ENCODE measurements at regions not wholly inside any gene's neighbourhood (a gene's known extent, or its start where the extent isn't known, plus 50 kb on each side); places are given as distances from the start of the nearest gene placed in this dataset.

DNA sequence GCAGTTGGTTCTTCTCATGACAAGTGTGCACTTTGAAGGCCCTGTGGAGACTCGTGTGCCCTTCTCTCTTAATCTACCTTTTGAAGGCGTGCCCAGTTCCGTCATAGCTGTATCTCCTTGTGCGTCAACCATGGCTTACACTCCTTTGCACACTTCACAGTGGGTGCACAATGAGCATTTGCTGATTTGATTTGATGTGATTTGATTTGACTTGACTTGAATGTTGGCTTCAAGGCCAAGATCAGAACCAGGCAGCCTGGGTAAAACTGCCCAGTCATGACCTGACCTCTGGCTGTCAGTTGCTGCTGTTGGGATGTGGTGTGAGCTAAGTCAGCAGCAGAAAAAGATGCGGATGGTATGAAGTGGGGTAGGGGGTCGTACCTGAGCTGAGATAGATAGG lies 670.3 kb upstream of the HS6ST1 start:
- peaks cover 4% of the 10 kb centered on the region for H3K27me3 ChIP-seq (ENCODE audit: insufficient read depth, poor library complexity, severe bottlenecking)
- no peak overlapping the region for H3K27ac ChIP-seq (replicated peaks)
- no peak overlapping the region for H3K4me3 ChIP-seq (replicated peaks; ENCODE audit: insufficient read depth, low read length)
- TF ChIP-seq CTCF (IDR thresholded peaks at IDR 0.05; ENCODE audit: insufficient read depth, low read length): no peak
- DNase-seq (ENCODE audit: low read depth in 1 of 2, low spot score in 1 of 2): no peak

DNA sequence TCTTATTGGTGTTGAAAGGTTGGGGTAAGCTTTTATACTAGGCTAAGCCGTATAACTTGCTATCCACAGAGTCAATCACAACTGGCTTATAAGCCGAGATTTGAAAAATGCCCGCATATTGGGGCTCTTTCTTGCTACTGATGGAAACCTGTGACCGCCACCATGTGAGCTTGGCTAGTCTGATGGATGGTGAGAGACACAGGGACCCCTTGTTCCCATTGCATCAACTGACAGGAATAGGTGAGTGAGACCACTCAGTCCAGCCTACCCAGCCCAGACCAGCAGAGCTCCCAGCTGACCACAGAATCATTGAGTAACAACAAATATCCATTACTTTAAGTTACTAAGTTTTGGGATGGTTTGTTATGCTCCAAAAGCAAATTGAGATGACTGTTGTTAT lies 676.4 kb upstream of the HS6ST1 start:
- Histone ChIP-seq H3K27ac (replicated peaks) (no peak overlapping the region), H3K4me3 (replicated peaks; ENCODE audit: insufficient read depth, low read length) (no peak overlapping the region), H3K27me3 (ENCODE audit: insufficient read depth, poor library complexity, severe bottlenecking) (peaks cover 4% of the 10 kb centered on the region)
- TF ChIP-seq, protein P1, sequence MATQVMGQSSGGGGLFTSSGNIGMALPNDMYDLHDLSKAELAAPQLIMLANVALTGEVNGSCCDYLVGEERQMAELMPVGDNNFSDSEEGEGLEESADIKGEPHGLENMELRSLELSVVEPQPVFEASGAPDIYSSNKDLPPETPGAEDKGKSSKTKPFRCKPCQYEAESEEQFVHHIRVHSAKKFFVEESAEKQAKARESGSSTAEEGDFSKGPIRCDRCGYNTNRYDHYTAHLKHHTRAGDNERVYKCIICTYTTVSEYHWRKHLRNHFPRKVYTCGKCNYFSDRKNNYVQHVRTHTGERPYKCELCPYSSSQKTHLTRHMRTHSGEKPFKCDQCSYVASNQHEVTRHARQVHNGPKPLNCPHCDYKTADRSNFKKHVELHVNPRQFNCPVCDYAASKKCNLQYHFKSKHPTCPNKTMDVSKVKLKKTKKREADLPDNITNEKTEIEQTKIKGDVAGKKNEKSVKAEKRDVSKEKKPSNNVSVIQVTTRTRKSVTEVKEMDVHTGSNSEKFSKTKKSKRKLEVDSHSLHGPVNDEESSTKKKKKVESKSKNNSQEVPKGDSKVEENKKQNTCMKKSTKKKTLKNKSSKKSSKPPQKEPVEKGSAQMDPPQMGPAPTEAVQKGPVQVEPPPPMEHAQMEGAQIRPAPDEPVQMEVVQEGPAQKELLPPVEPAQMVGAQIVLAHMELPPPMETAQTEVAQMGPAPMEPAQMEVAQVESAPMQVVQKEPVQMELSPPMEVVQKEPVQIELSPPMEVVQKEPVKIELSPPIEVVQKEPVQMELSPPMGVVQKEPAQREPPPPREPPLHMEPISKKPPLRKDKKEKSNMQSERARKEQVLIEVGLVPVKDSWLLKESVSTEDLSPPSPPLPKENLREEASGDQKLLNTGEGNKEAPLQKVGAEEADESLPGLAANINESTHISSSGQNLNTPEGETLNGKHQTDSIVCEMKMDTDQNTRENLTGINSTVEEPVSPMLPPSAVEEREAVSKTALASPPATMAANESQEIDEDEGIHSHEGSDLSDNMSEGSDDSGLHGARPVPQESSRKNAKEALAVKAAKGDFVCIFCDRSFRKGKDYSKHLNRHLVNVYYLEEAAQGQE (IDR thresholded peaks at IDR 0.05; ENCODE audit: insufficient replicate concordance, low read depth): no peak
- no peak for TF ChIP-seq CTCF (IDR thresholded peaks at IDR 0.05; ENCODE audit: insufficient read depth, low read length)
- no peak for TF ChIP-seq SPI1 (IDR thresholded peaks at IDR 0.05; ENCODE audit: borderline replicate concordance, low read depth)
- TF ChIP-seq POLR2AphosphoS5 (IDR thresholded peaks at IDR 0.05; ENCODE audit: low read depth): no peak
- DNase-seq (ENCODE audit: low read depth in 1 of 2, low spot score in 1 of 2): no peak

DNA sequence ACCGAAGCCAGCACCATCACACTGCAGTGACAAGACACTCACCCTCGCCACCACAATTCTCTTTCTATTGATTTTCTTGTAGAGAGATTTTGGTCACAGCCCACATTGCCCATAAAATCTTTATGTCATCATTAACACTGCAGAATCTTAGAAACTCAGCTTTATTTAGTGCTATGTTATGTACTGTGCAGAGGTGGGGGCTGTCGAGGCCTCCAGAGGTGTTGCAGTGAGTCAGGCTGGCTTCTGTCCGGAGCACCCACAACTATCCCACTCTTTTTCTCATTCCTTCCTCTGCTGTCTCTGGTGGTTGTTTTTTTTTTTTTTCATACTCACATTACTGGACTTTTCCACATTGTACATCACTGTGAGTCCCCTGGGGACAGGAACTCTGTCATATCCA lies 677.4 kb upstream of the HS6ST1 start:
- Histone ChIP-seq H3K4me3 (replicated peaks; ENCODE audit: insufficient read depth, low read length) (no peak overlapping the region), H3K27me3 (ENCODE audit: insufficient read depth, poor library complexity, severe bottlenecking) (peaks cover under 1% of the 10 kb centered on the region), H3K27ac (replicated peaks) (no peak overlapping the region)
- DNase-seq (ENCODE audit: low read depth in 1 of 2, low spot score in 1 of 2): no peak
- TF ChIP-seq POLR2AphosphoS5 (IDR thresholded peaks at IDR 0.05; ENCODE audit: low read depth): no peak
- TF ChIP-seq GABPA (IDR thresholded peaks at IDR 0.05; ENCODE audit: low read depth): no peak
- TF ChIP-seq SPI1 (IDR thresholded peaks at IDR 0.05; ENCODE audit: borderline replicate concordance, low read depth): no peak
- no peak for TF ChIP-seq CTCF (IDR thresholded peaks at IDR 0.05; ENCODE audit: insufficient read depth, low read length)
- TF ChIP-seq, protein P1 (IDR thresholded peaks at IDR 0.05; ENCODE audit: insufficient replicate concordance, low read depth): no peak

GRCh38 chr2:128997166-128997866 lies 678.6 kb upstream of the HS6ST1 start:
- no peaks in the 10 kb centered on the region for H3K27me3 ChIP-seq (ENCODE audit: insufficient read depth, poor library complexity, severe bottlenecking)
- TF ChIP-seq, protein P1 (IDR thresholded peaks at IDR 0.05; ENCODE audit: insufficient replicate concordance, low read depth): no peak
- TF ChIP-seq SPI1 (IDR thresholded peaks at IDR 0.05; ENCODE audit: borderline replicate concordance, low read depth) (no peak), CTCF (IDR thresholded peaks at IDR 0.05; ENCODE audit: insufficient read depth, low read length) (no peak), GABPA (IDR thresholded peaks at IDR 0.05; ENCODE audit: low read depth) (no peak), POLR2AphosphoS5 (IDR thresholded peaks at IDR 0.05; ENCODE audit: low read depth) (no peak)
- H3K27ac ChIP-seq (replicated peaks): no peak overlapping the region
- no peak for DNase-seq (ENCODE audit: low read depth in 1 of 2, low spot score in 1 of 2)
- H3K4me3 ChIP-seq (replicated peaks; ENCODE audit: insufficient read depth, low read length): no peak overlapping the region

Measured in HL-60 (cell line).